HepG2 (cell line): ENCODE measurements at regions not wholly inside any gene's neighbourhood (a gene's known extent, or its start where the extent isn't known, plus 50 kb on each side); places are given as distances from the start of the nearest gene placed in this dataset.

Source experiments
- ATAC-seq: fragments of 200-7000 bp; cut with Tn5 transposase; 3 replicates; pipeline ENCODE4 v1.9.1; 2020; ENCODE audit warnings: mild to moderate bottlenecking, moderate library complexity
- BruUV-seq: library from RNA; stranded (reverse); fragments of 400-500 nt; replicated peaks from 2 replicates; lab custom pipeline; 2021; lab: Mats Ljungman, UMichigan
- CTCF ChIA-PET: fragments of 300-600 bp; formaldehyde crosslinking; extraction: SDS; loops from one replicate; lab custom pipeline; 2021; ENCODE audit warnings: low total read pairs, inconsistent platforms, low intra/inter-chr PET ratio; lab: Yijun Ruan, JAX
- POLR2A ChIA-PET: fragments of 350-600 bp; sonication (Branson Sonifier 250); formaldehyde crosslinking; loops from one replicate; lab custom pipeline; 2020; ENCODE audit warnings: antibody characterized with exemption, inconsistent platforms; lab: Yijun Ruan, JAX
- DNase-seq: peaks from one replicate; pipeline ENCODE4 v3.0.0-alpha.2; 2015; ENCODE audit warnings: low spot score
- FAIRE-seq: peaks from 3 replicates; lab custom pipeline; 2011; peaks lifted over from hg19 to GRCh38; lab: Jason Lieb, UNC
- H2AFZ ChIP-seq: one replicate; pipeline ENCODE4 v1.6.1; 2011; ENCODE audit warnings: low read length, inconsistent platforms
- H3K27ac ChIP-seq: fragments of 300-600 bp; 3 replicates; pipeline ENCODE4 v1.8.0; 2011; ENCODE audit warnings: mixed run types, mild to moderate bottlenecking, mixed read lengths, low read length, inconsistent platforms; ENCODE audit not compliant: insufficient read depth; ENCODE audit errors: extremely low read length
- H3K27me3 ChIP-seq, 2 experiments: fragments of 200-600 bp in 1 of 2; 2 replicates in 1 of 2; 3 replicates in 1 of 2; pipeline versions ENCODE4 v1.6.0 to v1.8.0; 2011; ENCODE audit warnings: low read length in 2 of 2, mild to moderate bottlenecking in 2 of 2, moderate library complexity in 2 of 2, inconsistent platforms in 1 of 2; ENCODE audit not compliant: insufficient read depth in 2 of 2, control insufficient read depth in 1 of 2
- H3K36me3 ChIP-seq, 2 experiments: fragments of 200-600 bp in 1 of 2; replicated peaks in 1 of 2; 2 replicates in 1 of 2; 3 replicates in 1 of 2; pipeline versions ENCODE4 v1.5.1 to v1.8.0; 2011; ENCODE audit warnings: low read length in 2 of 2, inconsistent platforms in 1 of 2; ENCODE audit not compliant: insufficient read depth in 2 of 2, control insufficient read depth in 1 of 2
- H3K4me1 ChIP-seq: 2 replicates; pipeline ENCODE4 v1.5.1; 2012; ENCODE audit warnings: low read length, inconsistent platforms; ENCODE audit not compliant: insufficient read depth
- H3K4me2 ChIP-seq: 2 replicates; pipeline ENCODE4 v1.6.0; 2011; ENCODE audit warnings: low read depth, low read length, inconsistent platforms
- H3K4me3 ChIP-seq, 3 experiments: fragments of 200-600 bp in 1 of 3; sonication (generic), shearing (Covaris generic) in 1 of 3; replicated peaks in 1 of 3; 2 replicates each; pipeline ENCODE4 v1.5.1; 2011 to 2016; ENCODE audit warnings: low read length in 3 of 3, inconsistent platforms in 2 of 3, low read depth in 2 of 3, mild to moderate bottlenecking in 2 of 3, control low read depth in 1 of 3, mixed read lengths in 1 of 3; ENCODE audit not compliant: insufficient read depth in 1 of 3
- H3K79me2 ChIP-seq: one replicate; pipeline ENCODE4 v1.6.1; 2011; ENCODE audit warnings: low read length, inconsistent platforms; ENCODE audit not compliant: insufficient read depth
- H3K9ac ChIP-seq: 2 replicates; pipeline ENCODE4 v1.6.0; 2011; ENCODE audit warnings: mild to moderate bottlenecking, low read depth, low read length, inconsistent platforms; ENCODE audit not compliant: insufficient read depth
- H3K9me3 ChIP-seq: 2 replicates; pipeline ENCODE4 v1.5.1; 2012; ENCODE audit warnings: mild to moderate bottlenecking, low read length
- H4K20me1 ChIP-seq: 2 replicates; pipeline ENCODE4 v1.6.0; 2011; ENCODE audit warnings: inconsistent platforms, mild to moderate bottlenecking, low read length, moderate library complexity; ENCODE audit not compliant: insufficient read depth
- EHMT2 ChIP-seq: fragments of 200-600 bp; sonication (generic); IDR thresholded peaks from 2 replicates; pipeline ENCODE4 v1.7.0; 2017; ENCODE audit warnings: antibody characterized with exemption, low read depth, low read length, borderline replicate concordance
- KAT8 ChIP-seq: IDR thresholded peaks from 2 replicates; pipeline ENCODE4 v1.6.1; 2016; ENCODE audit warnings: missing genetic modification reagents, missing compliant biosample characterization
- KDM1A ChIP-seq: IDR thresholded peaks from 2 replicates; pipeline ENCODE4 v1.6.1; 2016; ENCODE audit warnings: missing compliant biosample characterization
- LCORL ChIP-seq, 2 experiments: fragments of 450-650 bp in 1 of 2; sonication (generic) in 1 of 2; formaldehyde crosslinking in 1 of 2; IDR thresholded peaks; 2 replicates each; pipeline versions ENCODE4 v1.5.0 to v1.6.1; 2017 to 2020; ENCODE audit warnings: antibody characterized with exemption in 1 of 2, missing genetic modification reagents in 1 of 2
- NCOA5 ChIP-seq: sonication (generic); formaldehyde crosslinking; IDR thresholded peaks from 2 replicates; pipeline ENCODE4 v1.4.0; 2020; ENCODE audit warnings: missing genetic modification reagents
- PHB2 ChIP-seq: fragments of 450-650 bp; IDR thresholded peaks from 2 replicates; pipeline ENCODE4 v1.6.1; 2018; ENCODE audit not compliant: partially characterized antibody
- ZBTB7A ChIP-seq: sonication (generic); formaldehyde crosslinking; IDR thresholded peaks from 2 replicates; pipeline ENCODE4 v1.8.0; 2022; ENCODE audit warnings: mild to moderate bottlenecking, missing genetic modification reagents
- ZKSCAN5 ChIP-seq: sonication (generic); formaldehyde crosslinking; IDR thresholded peaks from 2 replicates; pipeline ENCODE4 v1.5.1; 2020; ENCODE audit warnings: mild to moderate bottlenecking, missing genetic modification reagents
- ZNF264 ChIP-seq: sonication (generic); formaldehyde crosslinking; IDR thresholded peaks from 2 replicates; pipeline ENCODE4 v1.4.0; 2020; ENCODE audit warnings: missing genetic modification reagents
- ZNF781 ChIP-seq: sonication (generic); formaldehyde crosslinking; IDR thresholded peaks from 2 replicates; pipeline ENCODE4 v1.5.1; 2020; ENCODE audit warnings: borderline replicate concordance, mild to moderate bottlenecking, missing genetic modification reagents; ENCODE audit errors: not compliant biosample characterization
- in situ Hi-C: cut with HindIII; loops from 2 replicates; pipeline ENCODE4 v1.10.0; 2017; ENCODE audit warnings: low pct_unique_long_range_greater_than_20kb; ENCODE audit not compliant: extremely low pct_ligation_motif_present
- intact Hi-C: fragments of 100-400 bp; cut with micrococcal nuclease; formaldehyde crosslinking; loops from one replicate; pipeline ENCODE4 v1.10.0; 2022; ENCODE audit not compliant: unreplicated experiment
- TF ChIP-seq, protein P1 (sequence below): sonication (generic); formaldehyde crosslinking; IDR thresholded peaks from 2 replicates; pipeline ENCODE4 v1.8.1; 2022; ENCODE audit warnings: low read depth, mild to moderate bottlenecking, missing genetic modification reagents
- TF ChIP-seq, protein P2 (sequence below): sonication (generic); formaldehyde crosslinking; conservative IDR thresholded peaks from 2 replicates; pipeline ENCODE4 v1.4.0; 2020; ENCODE audit warnings: missing genetic modification reagents
- TF ChIP-seq, protein P3 (sequence below): sonication (generic); formaldehyde crosslinking; IDR thresholded peaks from one replicate; pipeline ENCODE4 v1.5.1; 2020; ENCODE audit warnings: mild to moderate bottlenecking, missing genetic modification reagents; ENCODE audit errors: not compliant biosample characterization

DNA sequence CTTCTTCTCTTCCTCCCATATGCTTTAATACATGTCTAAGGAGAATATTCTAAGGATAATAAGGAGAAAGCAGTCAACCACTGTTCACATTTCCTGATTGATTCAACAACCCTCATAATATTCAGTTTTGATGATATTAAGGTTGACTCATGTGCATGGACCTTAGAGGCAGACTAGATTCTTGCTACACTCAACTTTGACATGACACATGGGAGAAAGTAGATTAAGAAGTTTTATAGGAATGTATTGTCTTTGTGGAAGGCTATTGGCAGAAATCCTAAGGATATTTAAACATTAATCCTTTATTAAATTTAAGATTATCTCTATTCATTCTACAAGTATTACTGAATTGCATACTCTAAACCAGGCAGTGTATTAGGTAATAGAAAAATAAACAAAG is 309.1 kb upstream of the CYRIA start:
- no peak overlapping the region for H3K4me3 ChIP-seq
- no peak overlapping the region for H2AFZ ChIP-seq
- DNase-seq (no peak), FAIRE-seq (no peak), ATAC-seq (no peak)
- no peaks in the 10 kb centered on the region for H3K9me3 ChIP-seq
- in situ Hi-C loops (no loop called here), intact Hi-C loops (no loop called here)
- H3K79me2 ChIP-seq = no peaks in the 10 kb centered on the region
- no peaks in the 10 kb centered on the region for H3K4me1 ChIP-seq
- no peaks in the 10 kb centered on the region for H3K36me3 ChIP-seq
- no peak overlapping the region for H3K27ac ChIP-seq
- CTCF ChIA-PET = no interaction called here
- no peak overlapping the region for H3K4me2 ChIP-seq
- no peak overlapping the region for H3K9ac ChIP-seq
- POLR2A ChIA-PET = no interaction called here
- no peaks in the 10 kb centered on the region for H3K27me3 ChIP-seq
- BruUV-seq = no TSS peak
- no peaks in the 10 kb centered on the region for H4K20me1 ChIP-seq
- no peak for TF ChIP-seq EHMT2
- TF ChIP-seq, protein P1, sequence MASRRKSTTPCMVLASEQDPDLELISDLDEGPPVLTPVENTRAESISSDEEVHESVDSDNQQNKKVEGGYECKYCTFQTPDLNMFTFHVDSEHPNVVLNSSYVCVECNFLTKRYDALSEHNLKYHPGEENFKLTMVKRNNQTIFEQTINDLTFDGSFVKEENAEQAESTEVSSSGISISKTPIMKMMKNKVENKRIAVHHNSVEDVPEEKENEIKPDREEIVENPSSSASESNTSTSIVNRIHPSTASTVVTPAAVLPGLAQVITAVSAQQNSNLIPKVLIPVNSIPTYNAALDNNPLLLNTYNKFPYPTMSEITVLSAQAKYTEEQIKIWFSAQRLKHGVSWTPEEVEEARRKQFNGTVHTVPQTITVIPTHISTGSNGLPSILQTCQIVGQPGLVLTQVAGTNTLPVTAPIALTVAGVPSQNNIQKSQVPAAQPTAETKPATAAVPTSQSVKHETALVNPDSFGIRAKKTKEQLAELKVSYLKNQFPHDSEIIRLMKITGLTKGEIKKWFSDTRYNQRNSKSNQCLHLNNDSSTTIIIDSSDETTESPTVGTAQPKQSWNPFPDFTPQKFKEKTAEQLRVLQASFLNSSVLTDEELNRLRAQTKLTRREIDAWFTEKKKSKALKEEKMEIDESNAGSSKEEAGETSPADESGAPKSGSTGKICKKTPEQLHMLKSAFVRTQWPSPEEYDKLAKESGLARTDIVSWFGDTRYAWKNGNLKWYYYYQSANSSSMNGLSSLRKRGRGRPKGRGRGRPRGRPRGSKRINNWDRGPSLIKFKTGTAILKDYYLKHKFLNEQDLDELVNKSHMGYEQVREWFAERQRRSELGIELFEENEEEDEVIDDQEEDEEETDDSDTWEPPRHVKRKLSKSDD (CRISPR knock-in tag) = no peak
- no peak for TF ChIP-seq KAT8
- no peak for TF ChIP-seq PHB2
- TF ChIP-seq KDM1A (CRISPR knock-in tag) = no peak
- no peak for TF ChIP-seq ZNF781 (CRISPR knock-in tag)
- no peak for TF ChIP-seq NCOA5
- TF ChIP-seq, protein P2, sequence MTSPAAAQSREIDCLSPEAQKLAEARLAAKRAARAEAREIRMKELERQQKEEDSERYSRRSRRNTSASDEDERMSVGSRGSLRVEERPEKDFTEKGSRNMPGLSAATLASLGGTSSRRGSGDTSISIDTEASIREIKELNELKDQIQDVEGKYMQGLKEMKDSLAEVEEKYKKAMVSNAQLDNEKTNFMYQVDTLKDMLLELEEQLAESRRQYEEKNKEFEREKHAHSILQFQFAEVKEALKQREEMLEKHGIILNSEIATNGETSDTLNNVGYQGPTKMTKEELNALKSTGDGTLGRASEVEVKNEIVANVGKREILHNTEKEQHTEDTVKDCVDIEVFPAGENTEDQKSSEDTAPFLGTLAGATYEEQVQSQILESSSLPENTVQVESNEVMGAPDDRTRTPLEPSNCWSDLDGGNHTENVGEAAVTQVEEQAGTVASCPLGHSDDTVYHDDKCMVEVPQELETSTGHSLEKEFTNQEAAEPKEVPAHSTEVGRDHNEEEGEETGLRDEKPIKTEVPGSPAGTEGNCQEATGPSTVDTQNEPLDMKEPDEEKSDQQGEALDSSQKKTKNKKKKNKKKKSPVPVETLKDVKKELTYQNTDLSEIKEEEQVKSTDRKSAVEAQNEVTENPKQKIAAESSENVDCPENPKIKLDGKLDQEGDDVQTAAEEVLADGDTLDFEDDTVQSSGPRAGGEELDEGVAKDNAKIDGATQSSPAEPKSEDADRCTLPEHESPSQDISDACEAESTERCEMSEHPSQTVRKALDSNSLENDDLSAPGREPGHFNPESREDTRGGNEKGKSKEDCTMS (CRISPR knock-in tag) = no peak
- no peak for TF ChIP-seq ZKSCAN5 (CRISPR knock-in tag)
- TF ChIP-seq ZBTB7A = no peak
- no peak for TF ChIP-seq ZNF264 (CRISPR knock-in tag)
- TF ChIP-seq, protein P3, sequence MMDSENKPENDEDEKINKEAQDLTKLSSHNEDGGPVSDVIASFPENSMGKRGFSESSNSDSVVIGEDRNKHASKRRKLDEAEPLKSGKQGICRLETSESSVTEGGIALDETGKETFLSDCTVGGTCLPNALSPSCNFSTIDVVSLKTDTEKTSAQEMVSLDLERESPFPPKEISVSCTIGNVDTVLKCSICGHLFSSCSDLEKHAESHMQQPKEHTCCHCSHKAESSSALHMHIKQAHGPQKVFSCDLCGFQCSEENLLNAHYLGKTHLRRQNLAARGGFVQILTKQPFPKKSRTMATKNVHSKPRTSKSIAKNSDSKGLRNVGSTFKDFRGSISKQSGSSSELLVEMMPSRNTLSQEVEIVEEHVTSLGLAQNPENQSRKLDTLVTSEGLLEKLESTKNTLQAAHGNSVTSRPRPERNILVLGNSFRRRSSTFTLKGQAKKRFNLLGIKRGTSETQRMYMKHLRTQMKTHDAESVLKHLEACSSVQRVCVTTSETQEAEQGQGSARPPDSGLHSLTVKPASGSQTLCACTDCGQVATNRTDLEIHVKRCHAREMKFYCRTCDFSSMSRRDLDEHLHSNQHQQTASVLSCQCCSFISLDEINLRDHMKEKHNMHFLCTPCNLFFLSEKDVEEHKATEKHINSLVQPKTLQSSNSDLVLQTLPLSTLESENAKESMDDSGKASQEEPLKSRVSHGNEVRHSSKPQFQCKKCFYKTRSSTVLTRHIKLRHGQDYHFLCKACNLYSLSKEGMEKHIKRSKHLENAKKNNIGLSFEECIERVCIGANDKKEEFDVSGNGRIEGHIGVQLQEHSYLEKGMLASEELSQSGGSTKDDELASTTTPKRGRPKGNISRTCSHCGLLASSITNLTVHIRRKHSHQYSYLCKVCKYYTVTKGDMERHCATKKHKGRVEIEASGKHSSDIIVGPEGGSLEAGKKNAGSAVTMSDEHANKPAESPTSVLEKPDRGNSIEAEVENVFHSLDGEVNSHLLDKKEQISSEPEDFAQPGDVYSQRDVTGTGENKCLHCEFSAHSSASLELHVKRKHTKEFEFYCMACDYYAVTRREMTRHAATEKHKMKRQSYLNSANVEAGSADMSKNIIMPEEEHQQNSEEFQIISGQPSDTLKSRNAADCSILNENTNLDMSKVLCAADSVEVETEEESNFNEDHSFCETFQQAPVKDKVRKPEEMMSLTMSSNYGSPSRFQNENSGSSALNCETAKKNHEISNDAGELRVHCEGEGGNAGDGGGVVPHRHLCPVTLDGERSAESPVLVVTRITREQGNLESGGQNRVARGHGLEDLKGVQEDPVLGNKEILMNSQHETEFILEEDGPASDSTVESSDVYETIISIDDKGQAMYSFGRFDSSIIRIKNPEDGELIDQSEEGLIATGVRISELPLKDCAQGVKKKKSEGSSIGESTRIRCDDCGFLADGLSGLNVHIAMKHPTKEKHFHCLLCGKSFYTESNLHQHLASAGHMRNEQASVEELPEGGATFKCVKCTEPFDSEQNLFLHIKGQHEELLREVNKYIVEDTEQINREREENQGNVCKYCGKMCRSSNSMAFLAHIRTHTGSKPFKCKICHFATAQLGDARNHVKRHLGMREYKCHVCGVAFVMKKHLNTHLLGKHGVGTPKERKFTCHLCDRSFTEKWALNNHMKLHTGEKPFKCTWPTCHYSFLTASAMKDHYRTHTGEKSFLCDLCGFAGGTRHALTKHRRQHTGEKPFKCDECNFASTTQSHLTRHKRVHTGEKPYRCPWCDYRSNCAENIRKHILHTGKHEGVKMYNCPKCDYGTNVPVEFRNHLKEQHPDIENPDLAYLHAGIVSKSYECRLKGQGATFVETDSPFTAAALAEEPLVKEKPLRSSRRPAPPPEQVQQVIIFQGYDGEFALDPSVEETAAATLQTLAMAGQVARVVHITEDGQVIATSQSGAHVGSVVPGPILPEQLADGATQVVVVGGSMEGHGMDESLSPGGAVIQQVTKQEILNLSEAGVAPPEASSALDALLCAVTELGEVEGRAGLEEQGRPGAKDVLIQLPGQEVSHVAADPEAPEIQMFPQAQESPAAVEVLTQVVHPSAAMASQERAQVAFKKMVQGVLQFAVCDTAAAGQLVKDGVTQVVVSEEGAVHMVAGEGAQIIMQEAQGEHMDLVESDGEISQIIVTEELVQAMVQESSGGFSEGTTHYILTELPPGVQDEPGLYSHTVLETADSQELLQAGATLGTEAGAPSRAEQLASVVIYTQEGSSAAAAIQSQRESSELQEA (CRISPR knock-in tag) = no peak
- TF ChIP-seq LCORL (IDR thresholded peaks at IDR 0.05) = no peak
- TF ChIP-seq LCORL (CRISPR knock-in tag; IDR thresholded peaks at IDR 0.05) = no peak
